ENCODE measurements at regions not wholly inside any gene's neighbourhood (a gene's known extent, or its start where the extent isn't known, plus 50 kb on each side); places are given as distances from the start of the nearest gene placed in this dataset.

- H2AFZ ChIP-seq (ENCODE audit: control insufficient read depth, low read depth, low read length), result no peak overlapping the region
- H3K4me1 ChIP-seq (ENCODE audit: control insufficient read depth, insufficient read depth, low read length), result no peaks in the 10 kb centered on the region
- in situ Hi-C loops (cut with MboI), result no loop called here
- H3K9ac ChIP-seq (ENCODE audit: control insufficient read depth, insufficient read depth, low read length), result no peak overlapping the region
- H3K79me2 ChIP-seq (ENCODE audit: control insufficient read depth, insufficient read depth, low read length), result no peaks in the 10 kb centered on the region
- no peak overlapping the region for H3K4me3 ChIP-seq
- intact Hi-C loops (cut with micrococcal nuclease; ENCODE audit: unreplicated experiment), result no loop called here
- DNase-seq (ENCODE audit: low read depth, low spot score) (no peak), ATAC-seq (no peak), FAIRE-seq (no peak)
- no TSS peak for BruUV-seq (replicated peaks)
- no peak overlapping the region for H3K27ac ChIP-seq (ENCODE audit: control insufficient read depth, insufficient read depth)
- no peaks in the 10 kb centered on the region for H3K36me3 ChIP-seq (ENCODE audit: control insufficient read depth in 2 of 2, insufficient read depth in 2 of 2, low read length in 1 of 2)
- no peaks in the 10 kb centered on the region; the same call in 2 of the 3 replicates for H3K9me3 ChIP-seq (replicated peaks; ENCODE audit: control insufficient read depth, insufficient read depth, low read length)
- CTCF ChIA-PET, result no interaction called here
- SMC1A ChIA-PET (ENCODE audit: uncharacterized antibody, unreplicated experiment), result no interaction called here
- TF ChIP-seq BACH1 (IDR thresholded peaks at IDR 0.05; ENCODE audit: borderline replicate concordance) (no peak), IRF4 (IDR thresholded peaks at IDR 0.05; ENCODE audit: low read depth, low read length) (no peak), EED (IDR thresholded peaks at IDR 0.05; ENCODE audit: low read depth) (no peak), CHD4 (IDR thresholded peaks at IDR 0.05) (no peak), PAX5 (IDR thresholded peaks at IDR 0.05; ENCODE audit: borderline replicate concordance, low read depth, low read length) (no peak), YY1 (IDR thresholded peaks at IDR 0.05; ENCODE audit: low read depth, low read length) (no peak), JUND (IDR thresholded peaks at IDR 0.05; ENCODE audit: low read depth, low read length) (no peak), SIN3A (IDR thresholded peaks at IDR 0.05; ENCODE audit: low read depth, low read length) (no peak), ZBTB11 (CRISPR knock-in tag; IDR thresholded peaks at IDR 0.05) (no peak), E4F1 (IDR thresholded peaks at IDR 0.05; ENCODE audit: borderline replicate concordance, partially characterized antibody) (no peak)
- H4K20me1 ChIP-seq (ENCODE audit: control insufficient read depth, insufficient read depth), result no peaks in the 10 kb centered on the region
- RAD21 ChIA-PET (ENCODE audit: unreplicated experiment), result no interaction called here
- no peak overlapping the region for H3K4me2 ChIP-seq (ENCODE audit: control insufficient read depth, insufficient read depth)
- WGBS (ENCODE audit: insufficient coverage, insufficient replicate concordance, low lambda C conversion rate, missing lambda C conversion rate), result 0% methylated on average over 3 of the region's 3 CpGs
- H3K27me3 ChIP-seq (replicated peaks in 1 of 2; ENCODE audit: control insufficient read depth in 2 of 2, insufficient read depth in 2 of 2, low read length in 1 of 2), result no peaks in the 10 kb centered on the region
- POLR2A ChIA-PET, result no interaction called here
Measured at GRCh38 chr4:62896721-62897120, 1512.5 kb downstream of the TECRL start.

Data from GM12878 (cell line).